NCI-H2107 (cell line): ENCODE measurements at regions not wholly inside any gene's neighbourhood (a gene's known extent, or its start where the extent isn't known, plus 50 kb on each side); places are given as distances from the start of the nearest gene placed in this dataset.

Experiments
- DNase-seq: peaks from one replicate; lab custom pipeline; 2025; lab: John Stamatoyannopoulos, UW

DNA sequence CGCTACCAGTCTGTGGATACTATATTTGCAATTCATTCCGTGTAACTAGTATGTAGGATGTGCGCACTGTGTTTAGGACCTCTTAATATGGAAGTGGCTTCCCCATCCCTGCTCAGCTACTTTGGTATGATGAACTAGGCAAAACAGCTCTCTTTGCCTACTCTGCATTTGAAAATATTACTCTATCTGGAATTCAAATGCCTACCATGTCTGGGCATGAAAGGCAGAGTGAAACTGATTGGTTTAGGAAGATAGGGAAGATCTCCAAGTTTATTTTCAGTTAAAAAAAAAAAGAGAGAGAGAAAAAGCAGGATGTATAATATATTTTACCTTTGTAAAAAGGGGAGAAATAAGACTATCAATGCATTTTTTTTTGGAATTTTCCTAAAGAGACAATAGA, 74.1 kb upstream of the ELL2 start:
- DNase-seq: no peak

DNA sequence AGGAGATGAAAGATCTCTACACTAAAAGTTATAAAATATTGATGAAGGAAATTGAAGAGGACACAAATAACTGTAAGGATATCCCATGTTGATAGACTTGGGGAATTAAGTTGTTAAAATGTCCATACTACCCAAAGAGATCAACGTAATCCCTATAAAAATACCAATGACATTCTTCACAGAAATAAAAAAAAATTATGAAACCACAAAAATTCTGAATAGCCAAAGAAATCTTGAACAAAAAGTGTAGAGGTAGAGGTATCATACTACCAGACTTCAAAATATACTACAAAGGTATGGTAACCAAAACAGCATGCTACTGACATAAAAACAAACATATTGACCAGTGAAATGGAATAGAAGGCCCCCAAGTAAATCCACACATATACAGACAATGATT, 71.5 kb upstream of the ELL2 start:
- DNase-seq: no peak

DNA sequence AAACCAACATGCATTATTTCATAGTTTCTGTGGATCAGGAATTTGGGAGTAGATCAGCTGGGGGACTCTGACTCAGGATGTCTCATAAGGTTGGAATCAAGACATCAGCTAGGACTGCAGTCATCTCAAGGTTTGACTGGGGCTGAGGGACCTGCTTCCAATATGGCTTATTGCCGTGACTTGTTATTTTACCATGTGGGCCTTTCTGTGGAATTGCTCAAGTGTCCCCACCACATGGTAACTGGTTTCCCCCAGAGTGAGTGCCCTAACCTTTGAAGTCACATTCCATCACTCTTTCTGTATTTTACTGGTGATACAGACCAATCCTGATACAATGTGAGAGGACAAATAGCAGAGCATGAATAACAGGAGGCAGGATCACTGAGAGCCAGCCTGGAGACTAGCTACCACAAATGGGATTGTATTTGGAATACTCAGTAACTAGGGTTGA, 70.2 kb upstream of the ELL2 start:
- DNase-seq: no peak

DNA sequence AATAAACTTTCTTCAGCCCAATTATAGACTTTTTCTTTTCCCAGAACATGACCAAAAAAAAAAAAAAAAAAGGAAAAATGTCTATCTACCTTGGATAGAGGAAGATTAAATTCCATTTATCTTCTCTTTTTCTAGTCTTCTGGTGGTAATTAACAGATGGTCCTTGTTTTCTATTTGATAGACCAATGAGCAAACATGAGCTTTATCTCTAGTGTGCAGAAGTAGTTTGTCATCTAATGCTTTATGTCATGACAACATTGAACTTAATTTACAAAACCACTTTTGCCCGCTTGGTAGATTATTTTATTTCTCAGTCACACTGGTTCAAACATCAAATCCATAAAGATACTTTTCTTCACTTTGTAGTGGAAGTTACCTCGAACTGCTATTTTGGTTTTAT, 69.5 kb upstream of the ELL2 start:
- DNase-seq: no peak

DNA sequence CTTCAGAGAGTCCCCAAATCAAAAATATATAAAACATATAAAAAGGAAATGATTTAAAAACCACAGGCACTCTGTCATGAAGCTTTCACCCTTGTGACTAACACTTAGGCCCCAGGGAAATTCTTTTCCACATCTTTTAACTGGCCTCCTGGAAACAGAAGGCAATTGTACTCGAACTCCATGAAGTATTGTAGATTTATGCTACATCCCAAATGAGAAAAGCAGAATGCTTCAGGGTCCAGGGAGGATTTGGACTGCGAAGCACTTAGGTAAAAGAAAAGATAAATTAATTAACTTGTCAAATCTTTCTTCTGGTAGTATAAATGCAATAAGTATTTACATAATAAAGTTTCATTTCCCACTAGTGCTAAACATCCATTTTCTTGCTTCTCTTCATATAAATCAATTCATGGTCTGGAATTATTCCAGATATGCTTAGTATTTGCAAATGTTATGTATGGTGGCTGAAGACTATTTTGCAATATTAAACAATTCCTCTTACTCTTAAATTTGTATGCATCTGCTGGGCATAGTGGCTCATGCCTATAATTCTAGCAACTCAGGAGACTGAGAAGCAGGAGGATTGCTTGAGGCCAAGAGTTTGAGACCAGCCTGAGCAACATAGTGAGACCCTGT, 64.9 kb upstream of the ELL2 start:
- DNase-seq: no peak

DNA sequence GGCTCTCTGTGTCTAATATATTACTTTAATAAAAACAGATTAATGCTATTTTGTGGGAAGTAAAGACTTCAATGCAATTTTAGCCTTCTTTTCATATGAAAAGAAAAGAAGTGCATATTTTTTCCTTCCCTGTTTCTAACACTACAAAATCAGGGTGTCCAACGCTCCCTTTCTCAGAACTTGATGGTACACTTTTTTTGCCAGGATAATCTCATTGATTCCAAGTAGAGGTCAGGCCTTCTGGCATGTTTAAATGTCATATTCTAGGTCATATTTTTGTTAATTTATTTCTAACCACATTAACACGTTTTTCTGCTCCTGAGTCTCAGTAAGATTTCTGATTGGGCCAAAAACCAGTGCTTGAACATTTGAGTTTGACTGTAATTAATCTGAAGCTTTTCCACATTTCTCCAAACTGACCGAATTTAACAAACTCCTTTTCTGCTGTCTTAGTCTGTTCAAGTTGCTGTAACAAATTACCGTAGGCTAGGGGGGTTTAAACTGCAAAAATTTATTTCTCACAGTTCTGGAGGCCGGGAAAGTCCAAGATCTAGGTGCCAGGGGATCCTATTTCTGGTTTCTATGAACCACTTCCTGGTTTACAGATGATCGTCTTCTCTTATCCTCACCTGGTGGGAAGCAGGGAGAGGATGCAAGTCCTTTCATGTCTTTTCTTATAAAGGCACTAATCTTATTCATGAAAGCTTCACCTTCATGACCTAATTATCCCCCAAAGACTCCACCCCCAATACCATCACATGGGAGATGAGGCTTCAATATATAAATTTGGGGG, 63.2 kb upstream of the ELL2 start:
- DNase-seq: no peak

DNA sequence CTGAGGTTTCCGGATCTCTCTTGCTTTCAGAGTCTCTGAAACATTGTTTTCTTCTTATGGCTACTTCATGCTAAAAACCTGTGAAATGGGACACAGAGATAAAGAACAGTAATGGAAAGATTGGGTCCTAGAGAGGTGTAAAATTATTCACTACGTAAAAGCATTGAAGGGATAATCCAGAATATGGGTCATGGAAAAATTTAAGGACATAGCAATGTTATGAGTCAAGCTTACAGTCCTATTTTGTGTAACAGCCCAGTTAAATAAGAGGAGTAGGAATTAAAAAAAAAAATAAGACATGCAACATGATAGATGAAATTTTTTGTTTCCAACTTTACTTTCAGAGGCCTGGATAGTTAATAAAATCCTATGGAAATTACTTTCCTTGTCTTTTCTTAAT, 61.9 kb upstream of the ELL2 start:
- DNase-seq: no peak

DNA sequence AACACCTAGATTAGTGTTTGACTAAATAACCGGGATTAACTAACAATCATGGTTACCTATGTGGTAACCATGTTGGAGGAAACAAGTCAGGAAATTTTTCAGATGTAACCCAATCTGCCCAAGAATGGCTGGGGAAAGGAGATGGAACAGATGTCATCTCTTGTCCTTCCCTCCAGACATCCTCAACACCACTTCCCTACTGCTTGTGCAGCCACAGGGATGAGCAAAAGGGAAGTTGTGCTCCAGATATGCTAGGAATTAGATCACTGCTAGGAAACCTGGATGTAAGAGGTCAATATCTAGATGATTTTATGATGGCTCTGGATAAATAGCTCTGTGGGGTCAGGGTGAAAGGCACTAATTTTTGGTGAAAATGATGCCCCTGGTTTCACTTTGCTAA, 61.3 kb upstream of the ELL2 start:
- DNase-seq: no peak

DNA sequence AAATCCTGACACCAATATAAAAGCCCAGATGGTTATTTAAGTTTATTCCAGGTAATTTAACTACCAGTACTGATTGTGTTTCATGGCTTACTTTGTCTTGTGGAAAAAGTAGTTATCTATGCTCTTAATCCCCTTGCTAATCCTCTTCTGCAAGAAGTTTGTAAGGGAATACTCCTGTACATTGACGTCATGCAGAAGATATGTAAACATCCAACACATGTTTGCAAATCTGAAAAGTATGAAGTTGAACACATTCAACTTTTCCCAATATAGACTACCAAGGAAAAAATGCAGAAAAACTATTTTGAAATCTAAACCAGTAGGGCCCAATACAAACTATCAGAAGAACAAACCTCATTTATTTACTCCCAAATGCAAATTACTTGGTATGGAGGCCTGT, 56.3 kb upstream of the ELL2 start:
- no peak for DNase-seq

DNA sequence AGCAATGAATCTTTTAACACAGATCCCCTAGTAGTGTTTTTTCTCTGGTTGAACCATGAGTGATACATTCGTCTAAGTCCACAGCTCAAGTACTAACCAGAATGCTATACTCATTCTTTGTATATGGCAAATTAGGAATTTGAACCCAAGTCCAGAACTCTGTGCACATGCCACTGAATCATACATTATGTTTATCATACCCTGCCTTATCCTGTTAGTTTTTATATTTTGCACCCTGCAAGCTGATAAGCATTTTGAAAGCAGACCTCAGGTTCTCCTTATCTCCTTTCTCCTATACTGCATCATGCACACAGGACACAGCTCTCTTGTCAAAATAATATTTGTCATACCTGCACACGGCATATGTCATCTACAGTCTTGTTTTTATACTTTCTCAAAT, 54.6 kb upstream of the ELL2 start:
- no peak for DNase-seq

DNA sequence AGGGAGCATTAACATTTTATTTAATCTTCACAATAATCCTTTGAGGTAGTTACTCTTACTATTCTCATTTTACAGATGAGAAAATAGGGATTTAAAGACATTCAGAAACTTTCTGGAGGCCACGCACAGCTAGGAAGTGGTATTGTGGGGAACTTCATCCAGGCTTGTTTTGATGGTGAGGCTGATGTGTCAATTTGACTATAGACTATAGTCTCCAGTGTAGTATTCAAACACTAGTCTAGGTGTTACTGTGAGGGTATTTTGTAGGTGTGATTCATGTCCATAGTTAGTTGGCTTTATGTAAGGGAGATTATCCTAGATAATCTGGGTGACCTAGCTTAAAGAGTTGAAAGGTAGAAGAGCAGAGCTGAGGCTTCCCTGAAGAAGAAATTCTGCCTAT, 54.1 kb upstream of the ELL2 start:
- DNase-seq: no peak

DNA sequence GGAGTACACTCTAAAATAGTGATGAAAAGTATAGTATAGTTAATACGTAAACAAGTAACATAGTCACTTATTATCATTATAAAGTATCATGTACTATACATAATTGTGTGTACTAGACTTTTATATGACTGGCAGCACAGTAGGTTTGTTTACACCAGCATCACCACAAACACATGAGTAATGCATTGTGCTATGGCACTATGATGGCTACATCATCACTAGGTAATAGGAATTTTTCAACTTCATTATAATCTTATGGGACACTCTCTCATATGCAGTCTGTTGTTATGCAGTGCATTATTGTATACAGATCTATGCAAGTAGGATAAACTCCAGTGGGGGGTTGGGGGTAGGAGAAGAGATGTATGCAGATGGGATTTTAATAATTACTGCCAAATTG, 52.7 kb upstream of the ELL2 start:
- DNase-seq: no peak

DNA sequence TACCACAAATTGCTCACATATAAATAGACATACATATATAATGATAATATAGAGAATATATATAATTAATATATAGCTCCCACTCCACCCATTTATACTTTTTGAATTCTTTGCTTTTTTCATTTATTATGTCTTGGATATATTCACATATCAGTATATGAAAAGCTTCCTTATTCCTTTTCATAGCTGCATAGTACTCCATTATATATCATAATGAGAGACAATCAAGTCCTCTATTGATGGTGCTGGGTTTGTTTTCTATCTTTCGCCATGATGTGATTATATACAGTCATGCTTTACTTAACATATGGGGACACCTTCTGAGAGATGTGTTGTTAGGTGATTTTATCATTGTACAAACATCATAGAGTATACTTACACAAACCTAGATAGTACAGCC, 51.6 kb upstream of the ELL2 start:
- no peak for DNase-seq

DNA sequence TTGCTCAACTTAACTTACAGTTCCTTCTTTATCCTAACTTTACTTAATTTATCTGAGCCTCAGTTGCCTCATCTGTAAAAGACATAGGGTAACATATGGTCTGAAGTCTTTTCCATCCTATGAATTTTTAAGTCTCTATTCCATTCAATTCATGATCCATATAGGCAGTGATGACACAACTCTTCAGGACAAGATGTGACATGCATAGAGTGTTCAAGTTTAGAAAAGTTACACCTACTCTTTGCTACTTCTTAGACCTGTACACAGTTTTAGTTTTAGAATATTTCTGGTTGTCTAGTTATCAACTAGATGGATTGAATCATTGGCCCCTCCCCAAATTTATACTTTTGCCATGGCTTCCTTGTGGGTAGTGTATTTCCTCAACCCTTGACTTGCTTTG, 50.7 kb upstream of the ELL2 start:
- no peak for DNase-seq
